Immature natural killer cell (primary cell): ENCODE measurements at regions not wholly inside any gene's neighbourhood (a gene's known extent, or its start where the extent isn't known, plus 50 kb on each side); places are given as distances from the start of the nearest gene placed in this dataset.

ENCODE experiments used
- DNase-seq, 3 donors: peaks; one replicate each; pipeline ENCODE4 v3.0.0; 2022; ENCODE audit warnings: mixed read lengths in 1 of 3
- H3K27ac Mint-ChIP-seq, 6 donors: one replicate each; pipeline ENCODE4 v1.8.0; 2020; ENCODE audit warnings: mixed read lengths in 6 of 6, mild to moderate bottlenecking in 5 of 6, inconsistent platforms in 4 of 6, moderate library complexity in 3 of 6
- H3K27me3 Mint-ChIP-seq, 3 donors: one replicate each; pipeline ENCODE4 v1.8.0; 2020 to 2021; ENCODE audit warnings: low read depth in 3 of 3, mild to moderate bottlenecking in 3 of 3, mixed read lengths in 3 of 3, moderate library complexity in 3 of 3, inconsistent platforms in 1 of 3
- H3K36me3 Mint-ChIP-seq, 3 donors: one replicate each; pipeline ENCODE4 v1.8.0; 2020; ENCODE audit warnings: mixed read lengths in 3 of 3, inconsistent platforms in 2 of 3, mild to moderate bottlenecking in 2 of 3
- H3K4me1 Mint-ChIP-seq, 2 donors: one replicate each; pipeline ENCODE4 v1.8.0; 2020; ENCODE audit warnings: inconsistent platforms in 2 of 2, mild to moderate bottlenecking in 2 of 2, mixed read lengths in 2 of 2, moderate library complexity in 1 of 2
- H3K4me3 Mint-ChIP-seq, 5 donors: one replicate each; pipeline ENCODE4 v1.8.0; 2020; ENCODE audit warnings: mild to moderate bottlenecking in 5 of 5, mixed read lengths in 5 of 5, inconsistent platforms in 3 of 5, moderate library complexity in 3 of 5
- H3K9me3 Mint-ChIP-seq, 6 donors: one replicate each; pipeline ENCODE4 v1.8.0; 2020; ENCODE audit warnings: mild to moderate bottlenecking in 6 of 6, mixed read lengths in 6 of 6, inconsistent platforms in 4 of 6, moderate library complexity in 3 of 6

GRCh38 chr5:161235569-161235968, 311.0 kb downstream of the GABRB2 start:
- Mint-ChIP-seq H3K9me3 (peaks cover 0 to 11% (median 2%) of the 10 kb centered on the region in 6 donors), H3K36me3 (no peaks in the 10 kb centered on the region), H3K4me3 (no peak overlapping the region), H3K4me1 (no peaks in the 10 kb centered on the region), H3K27ac (no peak overlapping the region), H3K27me3 (no peaks in the 10 kb centered on the region)
- no peak for DNase-seq

- DNase-seq: no peak
- Mint-ChIP-seq H3K36me3 (no peaks in the 10 kb centered on the region), H3K4me1 (no peaks in the 10 kb centered on the region), H3K9me3 (peaks cover 0 to 11% (median 3%) of the 10 kb centered on the region in 6 donors), H3K27ac (no peak overlapping the region), H3K27me3 (no peaks in the 10 kb centered on the region), H3K4me3 (no peak overlapping the region)
Measured at GRCh38 chr5:161233553-161233952, 313.0 kb downstream of the GABRB2 start.

GRCh38 chr5:161230221-161230620, 316.3 kb downstream of the GABRB2 start:
- Mint-ChIP-seq H3K27me3 (no peaks in the 10 kb centered on the region), H3K9me3 (peaks cover 0 to 7% (median 5%) of the 10 kb centered on the region in 6 donors), H3K36me3 (no peaks in the 10 kb centered on the region), H3K4me3 (no peak overlapping the region), H3K4me1 (no peaks in the 10 kb centered on the region), H3K27ac (no peak overlapping the region)
- DNase-seq: no peak

GRCh38 chr5:161219816-161220215, 326.7 kb downstream of the GABRB2 start:
- Mint-ChIP-seq H3K4me1 (no peaks in the 10 kb centered on the region), H3K9me3 (peaks cover 2 to 13% (median 6%) of the 10 kb centered on the region in 6 donors), H3K27me3 (peaks cover 0 to 3% (median 2%) of the 10 kb centered on the region in 3 donors), H3K4me3 (no peak overlapping the region), H3K27ac (no peak overlapping the region), H3K36me3 (peaks cover 0 to 3% (median 0%) of the 10 kb centered on the region in 3 donors)
- DNase-seq: no peak

GRCh38 chr5:161216877-161217276, 329.6 kb downstream of the GABRB2 start:
- H3K4me3 Mint-ChIP-seq: no peak overlapping the region
- peaks cover 0 to 3% (median 0%) of the 10 kb centered on the region in 3 donors for H3K36me3 Mint-ChIP-seq
- peaks cover 0 to 3% (median 0%) of the 10 kb centered on the region in 3 donors for H3K27me3 Mint-ChIP-seq
- no peak overlapping the region for H3K27ac Mint-ChIP-seq
- H3K4me1 Mint-ChIP-seq: no peaks in the 10 kb centered on the region
- H3K9me3 Mint-ChIP-seq: peaks cover 0 to 14% (median 6%) of the 10 kb centered on the region in 6 donors
- no peak for DNase-seq

- Mint-ChIP-seq H3K4me1 (no peaks in the 10 kb centered on the region), H3K36me3 (no peaks in the 10 kb centered on the region), H3K9me3 (peaks cover 0 to 11% (median 3%) of the 10 kb centered on the region in 6 donors), H3K27me3 (no peaks in the 10 kb centered on the region), H3K27ac (no peak overlapping the region), H3K4me3 (no peak overlapping the region)
- no peak for DNase-seq
Measured at GRCh38 chr5:161212123-161212712, 334.3 kb downstream of the GABRB2 start.

GRCh38 chr5:161201558-161201957, 345.0 kb downstream of the GABRB2 start:
- Mint-ChIP-seq H3K27me3 (peaks cover 0 to 2% (median 2%) of the 10 kb centered on the region in 3 donors), H3K27ac (no peak overlapping the region)

GRCh38 chr5:161190778-161191177, 338.8 kb upstream of the ATP10B start:
- no peaks in the 10 kb centered on the region for H3K4me1 Mint-ChIP-seq
- no peak for DNase-seq
- peaks cover 0 to 2% (median 0%) of the 10 kb centered on the region in 3 donors for H3K27me3 Mint-ChIP-seq
- peaks cover 0 to 19% (median 4%) of the 10 kb centered on the region in 6 donors for H3K9me3 Mint-ChIP-seq
- no peaks in the 10 kb centered on the region for H3K36me3 Mint-ChIP-seq
- no peak overlapping the region for H3K27ac Mint-ChIP-seq
- no peak overlapping the region for H3K4me3 Mint-ChIP-seq

More at GRCh38 chr5:161201558-161201957, 345.0 kb downstream of the GABRB2 start:
- Mint-ChIP-seq H3K4me3 (no peak overlapping the region), H3K9me3 (peaks cover 0 to 42% (median 6%) of the 10 kb centered on the region in 6 donors), H3K36me3 (no peaks in the 10 kb centered on the region), H3K4me1 (no peaks in the 10 kb centered on the region)
- DNase-seq: no peak

- peaks cover 0 to 4% (median 0%) of the 10 kb centered on the region in 3 donors for H3K27me3 Mint-ChIP-seq
- H3K9me3 Mint-ChIP-seq: peaks cover 0 to 19% (median 4%) of the 10 kb centered on the region in 6 donors
- DNase-seq: no peak
- no peaks in the 10 kb centered on the region for H3K4me1 Mint-ChIP-seq
- no peak overlapping the region for H3K4me3 Mint-ChIP-seq
- no peaks in the 10 kb centered on the region for H3K36me3 Mint-ChIP-seq
- H3K27ac Mint-ChIP-seq: no peak overlapping the region
Measured at GRCh38 chr5:161190086-161190485, 338.1 kb upstream of the ATP10B start.

GRCh38 chr5:161189452-161189851, 337.4 kb upstream of the ATP10B start:
- Mint-ChIP-seq H3K4me1 (no peaks in the 10 kb centered on the region), H3K27me3 (peaks cover 0 to 4% (median 0%) of the 10 kb centered on the region in 3 donors), H3K9me3 (peaks cover 0 to 18% (median 4%) of the 10 kb centered on the region in 6 donors), H3K4me3 (no peak overlapping the region), H3K36me3 (no peaks in the 10 kb centered on the region), H3K27ac (no peak overlapping the region)
- no peak for DNase-seq

GRCh38 chr5:161183559-161183958, 331.5 kb upstream of the ATP10B start:
- H3K9me3 Mint-ChIP-seq: peaks cover 5 to 18% (median 7%) of the 10 kb centered on the region in 6 donors
- no peak for DNase-seq
- no peak overlapping the region for H3K4me3 Mint-ChIP-seq
- H3K4me1 Mint-ChIP-seq: no peaks in the 10 kb centered on the region
- peaks cover 0 to 4% (median 0%) of the 10 kb centered on the region in 3 donors for H3K27me3 Mint-ChIP-seq
- H3K36me3 Mint-ChIP-seq: no peaks in the 10 kb centered on the region
- no peak overlapping the region for H3K27ac Mint-ChIP-seq

- Mint-ChIP-seq H3K36me3 (no peaks in the 10 kb centered on the region), H3K4me1 (no peaks in the 10 kb centered on the region), H3K27ac (no peak overlapping the region), H3K9me3 (peaks cover under 1 to 13% (median 6%) of the 10 kb centered on the region in 6 donors), H3K4me3 (no peak overlapping the region), H3K27me3 (no peaks in the 10 kb centered on the region)
- DNase-seq: no peak
Measured at GRCh38 chr5:161176221-161176620, 324.2 kb upstream of the ATP10B start.

GRCh38 chr5:161169776-161170175, 317.8 kb upstream of the ATP10B start:
- Mint-ChIP-seq H3K4me3 (no peak overlapping the region), H3K27me3 (peaks cover 0 to 2% (median 0%) of the 10 kb centered on the region in 3 donors), H3K27ac (no peak overlapping the region), H3K9me3 (peaks cover 3 to 15% (median 9%) of the 10 kb centered on the region in 6 donors), H3K36me3 (no peaks in the 10 kb centered on the region), H3K4me1 (no peaks in the 10 kb centered on the region)
- DNase-seq: no peak

GRCh38 chr5:161167016-161167767, 315.2 kb upstream of the ATP10B start:
- no peaks in the 10 kb centered on the region for H3K4me1 Mint-ChIP-seq
- no peak overlapping the region for H3K27ac Mint-ChIP-seq
- no peak overlapping the region for H3K4me3 Mint-ChIP-seq
- no peaks in the 10 kb centered on the region for H3K36me3 Mint-ChIP-seq
- DNase-seq: no peak
- peaks cover 0 to 2% (median 0%) of the 10 kb centered on the region in 3 donors for H3K27me3 Mint-ChIP-seq
- peaks cover 3 to 27% (median 12%) of the 10 kb centered on the region in 6 donors for H3K9me3 Mint-ChIP-seq
